ENCODE measurements at regions not wholly inside any gene's neighbourhood (a gene's known extent, or its start where the extent isn't known, plus 50 kb on each side); places are given as distances from the start of the nearest gene placed in this dataset.

DNA sequence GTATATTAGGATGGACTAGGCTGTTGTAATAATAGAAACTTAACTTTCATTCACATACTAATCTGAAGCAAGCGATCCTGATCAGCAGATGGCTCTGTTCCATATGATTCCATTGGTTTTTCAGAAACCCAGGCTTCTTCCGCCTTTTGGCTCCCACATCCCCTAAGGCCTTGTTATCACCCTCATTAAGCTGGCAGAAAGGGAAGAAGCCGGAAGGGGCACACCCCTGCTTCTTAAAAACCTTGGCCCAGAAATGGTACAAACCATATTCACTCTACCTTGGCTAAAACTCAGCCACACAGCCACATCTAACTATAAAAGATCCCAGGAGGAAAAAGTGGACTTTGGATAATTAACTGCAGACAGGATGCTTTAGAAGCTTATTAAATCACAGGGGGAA, 329.2 kb downstream of the PCNX1 start:
- TF ChIP-seq CTCF (conservative IDR thresholded peaks at IDR 0.05; ENCODE audit: low read length) (no peak), EZH2phosphoT487 (IDR thresholded peaks at IDR 0.05; ENCODE audit: borderline replicate concordance) (no peak)

All from Loucy (cell line).